K562 (cell line): ENCODE measurements at regions not wholly inside any gene's neighbourhood (a gene's known extent, or its start where the extent isn't known, plus 50 kb on each side); places are given as distances from the start of the nearest gene placed in this dataset.

Experiments
- ATAC-seq: fragments of 200-7000 bp; cut with Tn5 transposase; 3 replicates; pipeline ENCODE4 v1.9.1; 2020; ENCODE audit warnings: moderate library complexity
- BruUV-seq: library from RNA; stranded (reverse); fragments of 400-500 nt; replicated peaks from 2 replicates; lab custom pipeline; 2021; lab: Mats Ljungman, UMichigan
- CTCF ChIA-PET: fragments of 300-600 bp; formaldehyde crosslinking; extraction: SDS; loops from one replicate; lab custom pipeline; 2021; ENCODE audit warnings: low intra/inter-chr PET ratio; lab: Yijun Ruan, JAX
- POLR2A ChIA-PET: fragments of 300-600, 350-650 bp; sonication (Branson Sonifier 250); formaldehyde crosslinking; extraction: SDS; loops from one replicate; lab custom pipeline; 2021; ENCODE audit warnings: antibody characterized with exemption, inconsistent platforms; lab: Yijun Ruan, JAX
- DNase-seq, 4 experiments: peaks; one replicate each; pipeline versions ENCODE4 v3.0.0 to v3.0.0-alpha.2; 2011 to 2018; ENCODE audit warnings: low spot score in 3 of 4, mixed read lengths in 3 of 4; ENCODE audit errors: extremely low read depth in 1 of 4
- FAIRE-seq: peaks from 2 replicates; lab custom pipeline; 2011; peaks lifted over from hg19 to GRCh38; lab: Jason Lieb, UNC
- H2AFZ ChIP-seq: 2 replicates; pipeline ENCODE4 v1.6.0; 2011; ENCODE audit warnings: low read depth, low read length, control low read depth, inconsistent platforms
- H3K27ac ChIP-seq: fragments of 200-600 bp; 3 replicates; pipeline ENCODE4 v1.8.0; 2011; ENCODE audit warnings: low read depth, mild to moderate bottlenecking, control low read depth, inconsistent platforms, low read length, moderate library complexity, mixed read lengths; ENCODE audit errors: extremely low read depth
- H3K27me3 ChIP-seq, 2 experiments: fragments of 300-600 bp in 1 of 2; 2 replicates in 1 of 2; 3 replicates in 1 of 2; pipeline versions ENCODE4 v1.6.0 to v1.8.0; 2011; ENCODE audit warnings: inconsistent platforms in 2 of 2, low read length in 2 of 2, mild to moderate bottlenecking in 1 of 2, mixed read lengths in 1 of 2, moderate library complexity in 1 of 2; ENCODE audit not compliant: control insufficient read depth in 2 of 2, insufficient read depth in 2 of 2
- H3K36me3 ChIP-seq: fragments of 300-600 bp; 3 replicates; pipeline ENCODE4 v1.8.0; 2011; ENCODE audit warnings: mild to moderate bottlenecking, low read length, inconsistent platforms; ENCODE audit not compliant: control insufficient read depth, insufficient read depth
- H3K4me1 ChIP-seq, 2 experiments: fragments of 200-600 bp in 1 of 2; replicated peaks in 1 of 2; 2 replicates in 1 of 2; 3 replicates in 1 of 2; pipeline versions ENCODE4 v1.5.1 to v1.8.0; 2011; ENCODE audit warnings: inconsistent platforms in 2 of 2, low read length in 2 of 2, mild to moderate bottlenecking in 1 of 2, mixed read lengths in 1 of 2, moderate library complexity in 1 of 2; ENCODE audit not compliant: control insufficient read depth in 2 of 2, insufficient read depth in 2 of 2
- H3K4me2 ChIP-seq: 2 replicates; pipeline ENCODE4 v1.6.1; 2011; ENCODE audit warnings: low read length, control low read depth, inconsistent platforms, mixed read lengths; ENCODE audit not compliant: insufficient read depth
- H3K4me3 ChIP-seq: fragments of 200-600 bp; sonication (generic), shearing (Covaris generic); 2 replicates; pipeline ENCODE4 v1.5.1; 2016; ENCODE audit warnings: control low read depth, inconsistent platforms
- H3K79me2 ChIP-seq: fragments of 200-600 bp; 3 replicates; pipeline ENCODE4 v1.8.0; 2011; ENCODE audit warnings: low read length, inconsistent platforms; ENCODE audit not compliant: control insufficient read depth, insufficient read depth
- H3K9ac ChIP-seq, 2 experiments: 2 replicates each; pipeline versions ENCODE4 v1.6.0 to v1.6.1; 2011; ENCODE audit warnings: low read depth in 2 of 2, low read length in 2 of 2, control low read depth in 1 of 2, inconsistent platforms in 1 of 2, mild to moderate bottlenecking in 1 of 2, mixed read lengths in 1 of 2; ENCODE audit not compliant: insufficient read depth in 1 of 2
- H3K9me1 ChIP-seq: one replicate; pipeline ENCODE4 v1.6.0; 2011; ENCODE audit warnings: inconsistent platforms, mild to moderate bottlenecking, low read length, moderate library complexity; ENCODE audit not compliant: control insufficient read depth, insufficient read depth
- H3K9me3 ChIP-seq: replicated peaks from 2 replicates; pipeline ENCODE4 v1.5.1; 2011; ENCODE audit warnings: low read depth, low read length, inconsistent platforms; ENCODE audit not compliant: control insufficient read depth, insufficient read depth
- H4K20me1 ChIP-seq: replicated peaks from 2 replicates; pipeline ENCODE4 v1.6.1; 2011; ENCODE audit warnings: low read length, inconsistent platforms, mixed read lengths; ENCODE audit not compliant: control insufficient read depth, insufficient read depth
- ZNF316 ChIP-seq: fragments of 450-650 bp; IDR thresholded peaks from 2 replicates; pipeline ENCODE4 v1.6.1; 2016
- WGBS: fragments of 100-300 bp; shearing (Covaris generic); methylation state at CpG from one replicate; pipeline ENCODE4 v1.1.6; 2016; ENCODE audit warnings: low coverage, mixed read lengths; ENCODE audit not compliant: insufficient coverage; ENCODE audit errors: missing lambda C conversion rate; 5-methylcytosine and 5-hydroxymethylcytosine counted together
- in situ Hi-C: fragments of 300-500 bp; cut with MboI; formaldehyde crosslinking; loops from 4 replicates; pipeline ENCODE4 v1.15.0; 2018; ENCODE audit warnings: inconsistent platforms, mixed read lengths
- intact Hi-C: fragments of 100-400 bp; cut with micrococcal nuclease; formaldehyde crosslinking; loops from 2 replicates; pipeline ENCODE4 v1.14.2; 2022
- TF ChIP-seq, protein P1 (sequence below), 2 experiments: fragments of 450-650 bp in 1 of 2; IDR thresholded peaks; 2 replicates each; pipeline ENCODE4 v1.6.1; 2011 to 2017; ENCODE audit warnings: low read depth in 2 of 2, antibody characterized with exemption in 1 of 2, borderline replicate concordance in 1 of 2, low read length in 1 of 2, mild to moderate bottlenecking in 1 of 2, mixed read lengths in 1 of 2; ENCODE audit not compliant: control insufficient read depth in 1 of 2

DNA sequence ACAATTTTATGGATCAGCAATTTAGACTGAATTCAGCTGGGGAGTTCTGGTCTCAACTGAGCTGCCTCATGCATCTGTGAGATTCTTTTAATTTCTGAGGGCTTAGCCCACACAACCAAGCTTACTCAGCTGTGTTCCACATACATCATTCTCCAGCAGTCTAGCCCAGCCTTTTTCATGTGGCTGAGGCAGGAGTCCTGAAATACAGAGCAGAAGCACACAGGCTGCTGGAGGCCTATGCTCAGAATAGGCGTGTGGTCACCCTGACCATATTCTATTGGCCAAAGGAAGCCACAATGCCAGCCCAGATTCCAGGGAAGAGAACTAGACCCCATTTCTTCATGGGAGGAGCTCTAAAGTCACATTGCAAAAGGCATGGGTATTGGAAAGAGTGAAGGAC lies 72.3 kb upstream of the DHRS4 start:
- BruUV-seq: no TSS peak
- ChIA-PET POLR2A (no interaction called here), CTCF (no interaction called here)
- ATAC-seq (no peak), FAIRE-seq (no peak), DNase-seq (no peak)
- 0% methylated on average over 1 of the region's 1 CpG for WGBS
- Histone ChIP-seq H3K9me3 (no peaks in the 10 kb centered on the region), H2AFZ (no peak overlapping the region), H3K27me3 (peaks cover 0 to 5% of the 10 kb centered on the region in 2 experiments; a peak in 1 of 5 replicates), H3K4me3 (no peak overlapping the region), H3K79me2 (no peaks in the 10 kb centered on the region), H3K36me3 (no peaks in the 10 kb centered on the region), H3K9ac (no peak overlapping the region), H3K4me2 (no peak overlapping the region), H3K4me1 (no peaks in the 10 kb centered on the region), H4K20me1 (no peaks in the 10 kb centered on the region), H3K27ac (no peak overlapping the region), H3K9me1 (no peaks in the 10 kb centered on the region)
- TF ChIP-seq, protein P1, sequence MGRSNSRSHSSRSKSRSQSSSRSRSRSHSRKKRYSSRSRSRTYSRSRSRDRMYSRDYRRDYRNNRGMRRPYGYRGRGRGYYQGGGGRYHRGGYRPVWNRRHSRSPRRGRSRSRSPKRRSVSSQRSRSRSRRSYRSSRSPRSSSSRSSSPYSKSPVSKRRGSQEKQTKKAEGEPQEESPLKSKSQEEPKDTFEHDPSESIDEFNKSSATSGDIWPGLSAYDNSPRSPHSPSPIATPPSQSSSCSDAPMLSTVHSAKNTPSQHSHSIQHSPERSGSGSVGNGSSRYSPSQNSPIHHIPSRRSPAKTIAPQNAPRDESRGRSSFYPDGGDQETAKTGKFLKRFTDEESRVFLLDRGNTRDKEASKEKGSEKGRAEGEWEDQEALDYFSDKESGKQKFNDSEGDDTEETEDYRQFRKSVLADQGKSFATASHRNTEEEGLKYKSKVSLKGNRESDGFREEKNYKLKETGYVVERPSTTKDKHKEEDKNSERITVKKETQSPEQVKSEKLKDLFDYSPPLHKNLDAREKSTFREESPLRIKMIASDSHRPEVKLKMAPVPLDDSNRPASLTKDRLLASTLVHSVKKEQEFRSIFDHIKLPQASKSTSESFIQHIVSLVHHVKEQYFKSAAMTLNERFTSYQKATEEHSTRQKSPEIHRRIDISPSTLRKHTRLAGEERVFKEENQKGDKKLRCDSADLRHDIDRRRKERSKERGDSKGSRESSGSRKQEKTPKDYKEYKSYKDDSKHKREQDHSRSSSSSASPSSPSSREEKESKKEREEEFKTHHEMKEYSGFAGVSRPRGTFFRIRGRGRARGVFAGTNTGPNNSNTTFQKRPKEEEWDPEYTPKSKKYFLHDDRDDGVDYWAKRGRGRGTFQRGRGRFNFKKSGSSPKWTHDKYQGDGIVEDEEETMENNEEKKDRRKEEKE (IDR thresholded peaks at IDR 0.05; ENCODE audit: borderline replicate concordance in 1 of 2, control insufficient read depth in 1 of 2, low read depth in 2 of 2, low read length in 1 of 2): no peak
- 0 out of 2 replicates have a peak, but pooled peaks have one; percentile 7 for TF ChIP-seq ZNF316
- intact Hi-C loops (no loop called here), in situ Hi-C loops (no loop called here)
